ENCODE measurements at regions not wholly inside any gene's neighbourhood (a gene's known extent, or its start where the extent isn't known, plus 50 kb on each side); places are given as distances from the start of the nearest gene placed in this dataset.

DNA sequence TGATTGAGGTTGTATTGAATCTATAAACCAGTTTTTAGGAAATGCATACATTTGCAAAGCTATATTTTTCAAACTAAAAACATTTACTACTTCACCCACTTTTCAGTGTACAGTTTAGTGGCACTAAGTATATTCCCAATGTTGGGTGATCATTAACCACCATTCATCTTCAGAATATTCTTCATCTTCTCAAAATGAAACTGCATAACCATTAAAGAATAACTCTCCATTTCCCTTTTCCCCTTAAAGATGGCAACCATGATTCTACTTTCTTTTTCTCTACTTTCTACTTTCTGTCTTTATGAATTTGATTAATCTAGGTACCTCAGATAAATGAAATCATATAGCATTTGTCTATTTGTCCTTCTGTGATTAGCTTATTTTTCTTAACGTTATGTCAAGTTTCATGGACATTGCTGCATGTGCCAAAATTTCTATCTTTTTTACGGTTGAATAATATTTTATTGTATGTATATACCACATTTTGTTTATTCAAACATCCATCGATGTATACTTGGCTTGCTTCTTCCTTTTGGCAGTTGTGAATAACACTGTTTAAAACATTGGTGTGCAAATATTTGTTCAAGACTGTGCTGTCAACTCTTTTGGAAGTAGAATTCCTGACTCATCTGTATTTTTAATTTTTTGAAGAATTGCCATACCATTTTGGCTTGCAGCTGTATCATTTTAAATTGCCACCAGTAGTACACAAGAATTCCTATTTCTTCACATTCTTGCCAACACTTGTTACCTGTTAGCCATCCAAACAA, 104.9 kb downstream of the RPRM start:
- Histone ChIP-seq H3K4me3 (ENCODE audit: insufficient read depth, low read depth, low read length) (no peak overlapping the region), H3K27me3 (ENCODE audit: control insufficient read depth, insufficient read depth, low read length) (no peaks in the 10 kb centered on the region), H3K36me3 (replicated peaks; ENCODE audit: control insufficient read depth, insufficient read depth, low read length) (no peaks in the 10 kb centered on the region)
- DNase-seq, result no peak

GRCh38 chr2:153360239-153360638, 118.3 kb downstream of the RPRM start:
- H3K36me3 ChIP-seq (replicated peaks; ENCODE audit: control insufficient read depth, insufficient read depth, low read length), result no peaks in the 10 kb centered on the region
- H3K4me3 ChIP-seq (ENCODE audit: insufficient read depth, low read depth, low read length), result no peak overlapping the region
- DNase-seq, result no peak
- H3K27me3 ChIP-seq (ENCODE audit: control insufficient read depth, insufficient read depth, low read length), result no peaks in the 10 kb centered on the region

DNA sequence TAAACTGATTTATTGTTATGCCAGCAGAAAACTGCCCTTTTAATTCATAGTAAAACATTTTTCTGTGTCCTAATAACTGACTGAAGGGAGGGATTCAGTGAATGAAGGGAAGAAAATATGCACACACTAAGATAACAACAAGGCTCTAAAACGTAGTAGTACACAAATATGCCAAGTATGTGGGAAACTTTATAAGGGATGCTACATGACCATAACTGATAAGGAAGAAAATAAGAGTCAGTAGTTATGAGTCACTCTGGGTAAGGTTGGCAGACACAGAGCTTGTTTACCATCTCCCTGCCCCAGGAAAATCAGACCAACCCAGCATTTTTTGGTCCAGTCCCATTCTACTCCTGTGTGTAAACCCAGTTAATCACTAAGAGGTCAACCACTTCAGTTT, 124.2 kb downstream of the RPRM start:
- H3K4me3 ChIP-seq (ENCODE audit: insufficient read depth, low read depth, low read length), result no peak overlapping the region
- H3K36me3 ChIP-seq (replicated peaks; ENCODE audit: control insufficient read depth, insufficient read depth, low read length), result no peaks in the 10 kb centered on the region
- no peaks in the 10 kb centered on the region for H3K27me3 ChIP-seq (ENCODE audit: control insufficient read depth, insufficient read depth, low read length)
- DNase-seq, result no peak

GRCh38 chr2:153349603-153350002, 129.0 kb downstream of the RPRM start:
- H3K36me3 ChIP-seq (replicated peaks; ENCODE audit: control insufficient read depth, insufficient read depth, low read length), result no peaks in the 10 kb centered on the region
- DNase-seq, result no peak
- H3K4me3 ChIP-seq (ENCODE audit: insufficient read depth, low read depth, low read length), result no peak overlapping the region
- H3K27me3 ChIP-seq (ENCODE audit: control insufficient read depth, insufficient read depth, low read length), result no peaks in the 10 kb centered on the region

DNA sequence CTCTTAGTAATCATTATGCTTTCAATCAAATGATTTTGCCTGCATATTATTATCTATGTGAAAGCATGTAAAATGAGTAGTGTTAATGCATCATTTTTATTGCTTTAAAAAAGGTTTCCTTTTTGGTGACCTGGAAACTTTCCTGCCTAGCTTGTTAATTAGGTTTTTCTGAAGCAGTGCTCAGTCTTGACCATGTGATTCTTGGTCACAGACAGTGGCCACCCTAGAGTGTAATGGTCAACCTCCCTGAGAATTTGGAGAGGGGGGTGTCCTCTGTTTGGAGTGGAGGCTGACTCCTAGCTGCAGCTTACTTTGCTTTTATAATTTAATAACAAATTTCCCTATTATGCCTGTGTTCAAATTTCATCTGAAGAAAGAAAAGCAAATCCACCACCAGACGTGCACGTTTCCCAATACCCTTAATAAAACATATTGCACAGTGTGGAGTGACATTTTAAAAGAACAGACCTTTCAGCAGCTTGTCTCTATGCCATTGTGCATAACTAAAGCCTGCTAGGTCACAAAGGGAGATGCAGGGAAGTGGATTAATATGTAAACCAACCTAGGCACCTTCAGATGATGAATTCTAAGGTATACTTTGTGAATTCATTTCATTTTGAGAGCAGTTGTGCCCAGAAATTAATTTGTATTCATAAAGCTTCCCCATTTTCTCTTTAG, 130.6 kb downstream of the RPRM start:
- DNase-seq, result no peak
- Histone ChIP-seq H3K27me3 (ENCODE audit: control insufficient read depth, insufficient read depth, low read length) (no peaks in the 10 kb centered on the region), H3K36me3 (replicated peaks; ENCODE audit: control insufficient read depth, insufficient read depth, low read length) (no peaks in the 10 kb centered on the region), H3K4me3 (ENCODE audit: insufficient read depth, low read depth, low read length) (no peak overlapping the region)

DNA sequence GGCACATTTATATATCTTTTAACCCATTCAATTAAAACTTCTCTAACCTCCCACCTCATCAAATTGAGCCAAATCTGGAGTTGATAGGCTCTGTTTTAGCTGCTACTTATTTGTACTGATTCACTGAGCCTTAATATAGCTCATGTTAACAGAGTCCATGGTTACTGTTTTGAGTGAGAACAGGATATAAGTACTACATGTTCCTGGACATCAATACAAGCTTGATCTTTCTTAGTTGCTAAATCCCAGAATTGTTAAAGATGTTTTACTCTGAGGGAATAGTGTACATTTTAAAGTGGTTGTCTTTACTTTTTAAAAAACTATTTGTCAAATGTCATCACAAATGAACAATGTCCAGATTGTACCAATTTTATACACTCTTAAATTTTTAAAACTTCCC, 157.7 kb downstream of the RPRM start:
- Histone ChIP-seq H3K4me3 (ENCODE audit: insufficient read depth, low read depth, low read length) (no peak overlapping the region), H3K27me3 (ENCODE audit: control insufficient read depth, insufficient read depth, low read length) (no peaks in the 10 kb centered on the region), H3K36me3 (replicated peaks; ENCODE audit: control insufficient read depth, insufficient read depth, low read length) (no peaks in the 10 kb centered on the region)
- DNase-seq, result no peak

GRCh38 chr2:153311432-153311831, 167.1 kb downstream of the RPRM start:
- no peaks in the 10 kb centered on the region for H3K36me3 ChIP-seq (replicated peaks; ENCODE audit: control insufficient read depth, insufficient read depth, low read length)
- H3K27me3 ChIP-seq (ENCODE audit: control insufficient read depth, insufficient read depth, low read length), result no peaks in the 10 kb centered on the region
- DNase-seq, result no peak
- no peak overlapping the region for H3K4me3 ChIP-seq (ENCODE audit: insufficient read depth, low read depth, low read length)

DNA sequence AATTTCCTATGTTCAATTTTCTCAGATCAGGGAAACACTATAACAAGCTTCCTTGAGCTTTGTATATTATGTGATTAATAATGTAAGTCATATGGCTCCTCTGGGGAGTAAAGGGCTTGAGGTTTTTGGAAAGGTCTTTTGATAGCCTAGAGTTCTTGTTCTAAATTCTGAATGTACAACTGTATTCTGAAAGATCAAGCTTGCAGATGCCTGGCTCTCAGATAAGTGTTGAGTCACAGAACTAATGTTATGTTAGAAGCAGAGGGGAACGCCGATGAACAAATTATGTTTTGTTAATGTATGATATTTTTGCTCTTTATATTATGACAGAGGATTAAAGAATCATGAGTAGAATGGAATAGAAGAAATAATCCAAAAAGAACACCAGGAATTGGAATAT, 170.1 kb downstream of the RPRM start:
- H3K4me3 ChIP-seq (ENCODE audit: insufficient read depth, low read depth, low read length), result no peak overlapping the region
- no peaks in the 10 kb centered on the region for H3K27me3 ChIP-seq (ENCODE audit: control insufficient read depth, insufficient read depth, low read length)
- H3K36me3 ChIP-seq (replicated peaks; ENCODE audit: control insufficient read depth, insufficient read depth, low read length), result no peaks in the 10 kb centered on the region
- DNase-seq, result no peak

GRCh38 chr2:153307223-153307622, 171.3 kb downstream of the RPRM start:
- no peaks in the 10 kb centered on the region for H3K36me3 ChIP-seq (replicated peaks; ENCODE audit: control insufficient read depth, insufficient read depth, low read length)
- DNase-seq, result no peak
- no peak overlapping the region for H3K4me3 ChIP-seq (ENCODE audit: insufficient read depth, low read depth, low read length)
- no peaks in the 10 kb centered on the region for H3K27me3 ChIP-seq (ENCODE audit: control insufficient read depth, insufficient read depth, low read length)

DNA sequence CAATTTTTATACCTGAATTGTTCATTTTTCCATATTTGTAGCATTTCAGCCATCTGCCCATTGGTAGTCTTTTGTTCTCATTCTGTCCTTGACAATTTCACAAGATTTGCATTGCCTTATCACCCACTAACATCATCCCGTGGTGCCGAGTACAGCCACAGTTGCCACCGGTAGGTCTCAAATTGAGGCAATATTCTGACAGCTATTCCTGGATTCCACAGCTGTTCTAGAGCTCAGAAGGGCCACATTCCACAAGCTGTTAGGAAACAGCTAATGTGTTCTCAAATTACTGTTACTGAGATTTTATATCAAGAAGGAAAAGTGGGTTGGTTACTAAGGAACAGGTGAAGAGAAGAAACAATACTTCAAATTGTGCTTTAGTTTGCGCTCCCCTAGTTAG, 178.8 kb downstream of the RPRM start:
- Histone ChIP-seq H3K27me3 (ENCODE audit: control insufficient read depth, insufficient read depth, low read length) (no peaks in the 10 kb centered on the region), H3K36me3 (replicated peaks; ENCODE audit: control insufficient read depth, insufficient read depth, low read length) (no peaks in the 10 kb centered on the region), H3K4me3 (ENCODE audit: insufficient read depth, low read depth, low read length) (no peak overlapping the region)
- no peak for DNase-seq

GRCh38 chr2:153299217-153299616, 179.3 kb downstream of the RPRM start:
- no peaks in the 10 kb centered on the region for H3K27me3 ChIP-seq (ENCODE audit: control insufficient read depth, insufficient read depth, low read length)
- DNase-seq, result no peak
- H3K4me3 ChIP-seq (ENCODE audit: insufficient read depth, low read depth, low read length), result no peak overlapping the region
- H3K36me3 ChIP-seq (replicated peaks; ENCODE audit: control insufficient read depth, insufficient read depth, low read length), result no peaks in the 10 kb centered on the region

- no peak for DNase-seq
- Histone ChIP-seq H3K27me3 (ENCODE audit: control insufficient read depth, insufficient read depth, low read length) (no peaks in the 10 kb centered on the region), H3K36me3 (replicated peaks; ENCODE audit: control insufficient read depth, insufficient read depth, low read length) (no peaks in the 10 kb centered on the region), H3K4me3 (ENCODE audit: insufficient read depth, low read depth, low read length) (no peak overlapping the region)
Measured at GRCh38 chr2:153294199-153294786, 184.3 kb downstream of the RPRM start.

GRCh38 chr2:153291718-153292117, 186.8 kb downstream of the RPRM start:
- DNase-seq, result no peak
- Histone ChIP-seq H3K27me3 (ENCODE audit: control insufficient read depth, insufficient read depth, low read length) (no peaks in the 10 kb centered on the region), H3K36me3 (replicated peaks; ENCODE audit: control insufficient read depth, insufficient read depth, low read length) (no peaks in the 10 kb centered on the region), H3K4me3 (ENCODE audit: insufficient read depth, low read depth, low read length) (no peak overlapping the region)

DNA sequence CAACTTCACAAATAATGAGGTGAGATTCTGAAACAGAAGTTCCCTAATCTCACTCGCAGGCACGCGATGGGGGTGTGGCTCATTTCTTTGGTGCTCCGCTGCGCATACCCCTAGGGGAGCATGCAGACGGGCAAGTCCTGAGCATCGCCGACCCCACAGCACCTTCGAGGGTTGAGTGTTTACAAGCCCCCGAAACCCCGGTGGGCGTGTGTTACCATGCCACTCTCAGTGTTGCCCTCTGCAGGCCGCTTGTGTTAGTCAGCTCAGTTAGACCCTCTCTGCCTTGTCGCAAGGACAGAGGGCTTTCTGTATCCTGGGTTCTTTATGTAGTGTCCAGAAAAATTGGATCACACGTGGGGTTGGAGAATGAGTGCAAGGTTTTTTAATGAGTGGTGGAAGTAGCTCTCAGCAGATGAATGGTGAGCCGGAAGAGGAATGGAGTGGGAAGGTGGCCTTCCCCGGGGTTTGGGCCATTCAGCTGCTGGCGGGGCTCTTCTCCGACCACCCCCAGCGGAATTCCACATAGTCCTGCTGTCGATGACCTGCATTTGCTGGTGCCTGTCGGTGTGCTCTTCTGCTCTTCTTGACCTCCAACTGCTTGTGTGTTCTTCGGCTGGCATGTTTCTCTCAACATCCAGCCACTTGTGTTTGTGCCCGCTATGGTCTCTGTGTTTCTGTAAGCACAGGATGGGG, 191.3 kb downstream of the RPRM start:
- H3K36me3 ChIP-seq (replicated peaks; ENCODE audit: control insufficient read depth, insufficient read depth, low read length), result no peaks in the 10 kb centered on the region
- peak overlapping the region; percentile 26 for H3K4me3 ChIP-seq (ENCODE audit: insufficient read depth, low read depth, low read length)
- DNase-seq, result peak; percentile 37
- H3K27me3 ChIP-seq (ENCODE audit: control insufficient read depth, insufficient read depth, low read length), result no peaks in the 10 kb centered on the region
